ENCODE measurements at regions not wholly inside any gene's neighbourhood (a gene's known extent, or its start where the extent isn't known, plus 50 kb on each side); places are given as distances from the start of the nearest gene placed in this dataset.

- TF ChIP-seq POLR2A (IDR thresholded peaks at IDR 0.05; ENCODE audit: low read length), result no peak
- TF ChIP-seq RAD21 (conservative IDR thresholded peaks at IDR 0.05 in 1 of 2, IDR thresholded peaks at IDR 0.05 in 1 of 2), result no peak
- no peak for TF ChIP-seq EP300 (IDR thresholded peaks at IDR 0.05)
- no peak for TF ChIP-seq REST (IDR thresholded peaks at IDR 0.05)
- TF ChIP-seq ESRRA (IDR thresholded peaks at IDR 0.05; ENCODE audit: borderline replicate concordance, low read length), result no peak
These were observed 502.7 kb downstream of the CBLN2 start for GRCh38 chr18:72041313-72042032.
